Peyer's patch (tissue), 4 donors: ENCODE measurements at regions not wholly inside any gene's neighbourhood (a gene's known extent, or its start where the extent isn't known, plus 50 kb on each side); places are given as distances from the start of the nearest gene placed in this dataset.

Source experiments
- CTCF ChIP-seq, 6 experiments: fragments of 450-650 bp in 4 of 6; fragments of 200-600 bp in 2 of 6; sonication (generic) in 1 of 6; IDR thresholded peaks; one replicate each; pipeline ENCODE4 v1.5.1; 2017 to 2019; ENCODE audit warnings: antibody characterized with exemption in 6 of 6, mild to moderate bottlenecking in 3 of 6, moderate library complexity in 1 of 6
- POLR2A ChIP-seq, 2 donors: fragments of 450-650 bp; IDR thresholded peaks; one replicate each; pipeline ENCODE4 v1.5.1; 2017; ENCODE audit warnings: antibody characterized with exemption in 2 of 2, mild to moderate bottlenecking in 2 of 2, moderate library complexity in 2 of 2

- TF ChIP-seq CTCF (IDR thresholded peaks at IDR 0.05): no peak
- TF ChIP-seq POLR2A (IDR thresholded peaks at IDR 0.05): no peak
Measured at GRCh38 chr15:35925275-35926006, 379.5 kb upstream of the DPH6 start.
